Epidermal melanocyte (primary cell): ENCODE measurements at regions not wholly inside any gene's neighbourhood (a gene's known extent, or its start where the extent isn't known, plus 50 kb on each side); places are given as distances from the start of the nearest gene placed in this dataset.

ENCODE experiments used
- DNase-seq: peaks from one replicate; pipeline ENCODE4 v3.0.0; 2011; ENCODE audit warnings: low spot score; ENCODE audit not compliant: insufficient read length

- no peak for DNase-seq
Measured at GRCh38 chr12:95411466-95411865, 62.5 kb upstream of the METAP2 start.

GRCh38 chr12:95412482-95413311 is 61.3 kb upstream of the METAP2 start:
- peak; percentile 67 for DNase-seq

- no peak for DNase-seq
Measured at GRCh38 chr12:95413576-95413975, 60.4 kb upstream of the METAP2 start.

GRCh38 chr12:95415451-95415850 is 58.5 kb upstream of the METAP2 start:
- DNase-seq: no peak

GRCh38 chr12:95416111-95416636 is 57.8 kb upstream of the METAP2 start:
- no peak for DNase-seq

- no peak for DNase-seq
Measured at GRCh38 chr12:95417372-95417771, 56.6 kb upstream of the METAP2 start.

- no peak for DNase-seq
Measured at GRCh38 chr12:95418142-95418541, 55.8 kb upstream of the METAP2 start.
